B cell (primary cell): ENCODE measurements at regions not wholly inside any gene's neighbourhood (a gene's known extent, or its start where the extent isn't known, plus 50 kb on each side); places are given as distances from the start of the nearest gene placed in this dataset.

ENCODE experiments used
- ATAC-seq: fragments of 200-7000 bp; cut with Tn5 transposase; one replicate; pipeline ENCODE4 v1.10.0; 2021; ENCODE audit warnings: low read depth, mild to moderate bottlenecking, moderate number of reproducible peaks, moderate library complexity
- CTCF ChIA-PET: fragments of 350-600 bp; sonication (Branson Sonifier 250); formaldehyde crosslinking; loops from one replicate; lab custom pipeline; 2021; ENCODE audit warnings: antibody characterized with exemption, inconsistent platforms; lab: Charles Lee
- POLR2A ChIA-PET: fragments of 350-600 bp; sonication (Branson Sonifier 250); formaldehyde crosslinking; loops from one replicate; lab custom pipeline; 2021; ENCODE audit warnings: antibody characterized with exemption; lab: Charles Lee
- DNase-seq: peaks from one replicate; pipeline ENCODE4 v3.0.0; 2013
- H2AFZ ChIP-seq: 2 replicates; pipeline ENCODE4 v1.6.1; 2012; ENCODE audit warnings: mild to moderate bottlenecking, low read depth, low read length; ENCODE audit not compliant: insufficient read depth, poor library complexity, severe bottlenecking
- H3K27ac ChIP-seq, 2 donors: 1 replicate in 1 of 2; 2 replicates in 1 of 2; pipeline ENCODE4 v1.5.1; 2012 to 2013; ENCODE audit warnings: low read length in 2 of 2, mild to moderate bottlenecking in 2 of 2, moderate library complexity in 1 of 2
- H3K27me3 ChIP-seq, 4 experiments: fragments of 200-600 bp in 1 of 4; sonication (generic) in 1 of 4; replicated peaks in 1 of 4; 1 replicate in 2 of 4; 2 replicates in 2 of 4; pipeline versions ENCODE4 v1.6.1 to v1.7.0; 2013 to 2016; ENCODE audit warnings: low read length in 3 of 4, mild to moderate bottlenecking in 2 of 4, mixed read lengths in 1 of 4, moderate library complexity in 1 of 4; ENCODE audit not compliant: insufficient read depth in 4 of 4, control insufficient read depth in 3 of 4; ENCODE audit errors: control extremely low read depth in 1 of 4
- H3K36me3 ChIP-seq, 2 experiments: replicated peaks in 1 of 2; 1 replicate in 1 of 2; 2 replicates in 1 of 2; pipeline versions ENCODE4 v1.6.1 to v1.7.1; 2013; ENCODE audit warnings: low read length in 1 of 2; ENCODE audit not compliant: insufficient read depth in 2 of 2, control insufficient read depth in 1 of 2; ENCODE audit errors: control extremely low read depth in 1 of 2, extremely low read depth in 1 of 2
- H3K4me1 ChIP-seq, 2 donors: fragments of 200-600 bp in 1 of 2; sonication (generic) in 1 of 2; 1 replicate in 1 of 2; 2 replicates in 1 of 2; pipeline versions ENCODE4 v1.5.1 to v1.6.1; 2013 to 2017; ENCODE audit warnings: low read length in 2 of 2; ENCODE audit not compliant: control insufficient read depth in 2 of 2, insufficient read depth in 2 of 2
- H3K4me2 ChIP-seq: replicated peaks from 2 replicates; pipeline ENCODE3; 2012; ENCODE audit warnings: mild to moderate bottlenecking, low read depth, low read length; ENCODE audit not compliant: poor library complexity, severe bottlenecking
- H3K4me3 ChIP-seq, 5 experiments: fragments of 200-600 bp in 1 of 5; sonication (generic) in 1 of 5; 1 replicate in 3 of 5; 2 replicates in 2 of 5; pipeline versions ENCODE4 v1.5.1 to v1.7.0; 2011 to 2016; ENCODE audit warnings: low read length in 4 of 5, mild to moderate bottlenecking in 4 of 5, low read depth in 2 of 5, control low read depth in 1 of 5, moderate library complexity in 1 of 5; ENCODE audit not compliant: insufficient read depth in 1 of 5; ENCODE audit errors: control extremely low read depth in 1 of 5, extremely low read depth in 1 of 5
- H3K79me2 ChIP-seq: fragments of 200-600 bp; sonication (generic); one replicate; pipeline ENCODE4 v1.6.0; 2016; ENCODE audit warnings: low read length; ENCODE audit not compliant: control insufficient read depth, insufficient read depth
- H3K9ac ChIP-seq: fragments of 200-600 bp; sonication (generic); 2 replicates; pipeline ENCODE4 v1.6.1; 2017; ENCODE audit warnings: mild to moderate bottlenecking, low read length, moderate library complexity
- H3K9me3 ChIP-seq, 3 donors: one replicate each; pipeline versions ENCODE4 v1.6.1 to v1.7.1; 2013; ENCODE audit warnings: low read length in 2 of 3; ENCODE audit not compliant: control insufficient read depth in 2 of 3, insufficient read depth in 1 of 3; ENCODE audit errors: control extremely low read depth in 1 of 3
- H4K20me1 ChIP-seq: 2 replicates; pipeline ENCODE4 v1.6.0; 2012; ENCODE audit warnings: mild to moderate bottlenecking, low read length; ENCODE audit not compliant: insufficient read depth, control insufficient read depth, poor library complexity, severe bottlenecking
- H3K27ac Mint-ChIP-seq: one replicate; pipeline ENCODE4 v1.8.0; 2021; ENCODE audit warnings: mixed read lengths
- H3K27me3 Mint-ChIP-seq: one replicate; pipeline ENCODE4 v1.8.0; 2021; ENCODE audit warnings: mixed read lengths
- H3K4me1 Mint-ChIP-seq: one replicate; pipeline ENCODE4 v1.8.0; 2021; ENCODE audit warnings: mixed read lengths
- H3K4me3 Mint-ChIP-seq: one replicate; pipeline ENCODE4 v1.8.0; 2021; ENCODE audit warnings: mixed read lengths
- H3K9me3 Mint-ChIP-seq: one replicate; pipeline ENCODE4 v1.8.0; 2022; ENCODE audit warnings: mixed read lengths; ENCODE audit not compliant: insufficient read depth
- EZH2 ChIP-seq: IDR thresholded peaks from 2 replicates; pipeline ENCODE4 v1.6.1; 2012; ENCODE audit warnings: borderline replicate concordance, low read depth, mild to moderate bottlenecking, moderate library complexity, low read length; ENCODE audit not compliant: insufficient read depth, poor library complexity, severe bottlenecking
- WGBS: methylation state at CpG from one replicate; pipeline ENCODE4 v1.1.5; 2013; ENCODE audit warnings: missing lambda C conversion rate; ENCODE audit not compliant: insufficient coverage; 5-methylcytosine and 5-hydroxymethylcytosine counted together
- intact Hi-C: fragments of 100-400 bp; cut with micrococcal nuclease; formaldehyde crosslinking; loops from one replicate; pipeline ENCODE4 v1.10.0; 2022
- TF ChIP-seq, protein P1 (sequence below): fragments of 200-600 bp; IDR thresholded peaks from one replicate; pipeline ENCODE4 v1.8.0; 2022; ENCODE audit warnings: antibody characterized with exemption, mild to moderate bottlenecking

DNA sequence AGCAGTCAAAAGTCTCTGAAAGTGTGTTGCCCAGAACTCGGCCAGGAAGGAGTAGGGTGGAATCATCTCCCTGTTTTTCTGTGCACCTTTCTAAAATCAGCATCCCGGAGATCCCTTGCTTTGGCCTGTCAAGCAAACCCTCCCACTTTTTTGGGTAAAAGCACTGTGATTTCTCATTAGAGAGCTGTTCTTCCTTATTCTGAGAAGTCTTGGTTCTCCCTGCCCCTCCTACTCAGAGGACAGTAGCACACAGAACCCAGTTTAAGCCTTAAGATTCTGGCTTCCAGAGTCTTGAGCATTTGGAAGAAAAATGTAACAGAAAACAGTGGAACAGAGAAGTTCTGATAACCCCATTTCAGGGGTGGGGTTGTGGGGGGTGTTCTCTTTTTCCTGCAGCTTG is 52.6 kb upstream of the KATNAL1 start:
- intact Hi-C loops = loop anchor here (5.0 kb wide), 1 partner anchor 228 kb away; no protein-coding TSS in a partner anchor
- no peak for DNase-seq
- ATAC-seq = no peak
- no peak overlapping the region for H3K4me3 Mint-ChIP-seq
- peaks cover 22% of the 10 kb centered on the region for H3K4me1 Mint-ChIP-seq
- Histone ChIP-seq H3K9me3 (no peaks in the 10 kb centered on the region), H3K79me2 (no peaks in the 10 kb centered on the region), H4K20me1 (no peaks in the 10 kb centered on the region), H3K4me2 (no peak overlapping the region), H3K4me3 (no peak overlapping the region), H3K4me1 (peaks cover 19 to 21% of the 10 kb centered on the region in 2 donors), H3K9ac (no peak overlapping the region), H3K27me3 (no peaks in the 10 kb centered on the region), H2AFZ (no peak overlapping the region), H3K27ac (no peak overlapping the region), H3K36me3 (peaks cover 0 to 2% of the 10 kb centered on the region in 2 experiments)
- no peaks in the 10 kb centered on the region for H3K9me3 Mint-ChIP-seq
- TF ChIP-seq, protein P1, sequence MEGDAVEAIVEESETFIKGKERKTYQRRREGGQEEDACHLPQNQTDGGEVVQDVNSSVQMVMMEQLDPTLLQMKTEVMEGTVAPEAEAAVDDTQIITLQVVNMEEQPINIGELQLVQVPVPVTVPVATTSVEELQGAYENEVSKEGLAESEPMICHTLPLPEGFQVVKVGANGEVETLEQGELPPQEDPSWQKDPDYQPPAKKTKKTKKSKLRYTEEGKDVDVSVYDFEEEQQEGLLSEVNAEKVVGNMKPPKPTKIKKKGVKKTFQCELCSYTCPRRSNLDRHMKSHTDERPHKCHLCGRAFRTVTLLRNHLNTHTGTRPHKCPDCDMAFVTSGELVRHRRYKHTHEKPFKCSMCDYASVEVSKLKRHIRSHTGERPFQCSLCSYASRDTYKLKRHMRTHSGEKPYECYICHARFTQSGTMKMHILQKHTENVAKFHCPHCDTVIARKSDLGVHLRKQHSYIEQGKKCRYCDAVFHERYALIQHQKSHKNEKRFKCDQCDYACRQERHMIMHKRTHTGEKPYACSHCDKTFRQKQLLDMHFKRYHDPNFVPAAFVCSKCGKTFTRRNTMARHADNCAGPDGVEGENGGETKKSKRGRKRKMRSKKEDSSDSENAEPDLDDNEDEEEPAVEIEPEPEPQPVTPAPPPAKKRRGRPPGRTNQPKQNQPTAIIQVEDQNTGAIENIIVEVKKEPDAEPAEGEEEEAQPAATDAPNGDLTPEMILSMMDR = no peak
- no peaks in the 10 kb centered on the region for H3K27me3 Mint-ChIP-seq
- no CpG with 5 or more reads among the region's 2 CpGs for WGBS
- POLR2A ChIA-PET = interaction anchor here (0.6 to 1.1 kb wide), 2 partner anchors 11 to 102 kb away, joined by 3 to 4 read pairs; no protein-coding TSS in a partner anchor
- peak overlapping the region; percentile 28 for H3K27ac Mint-ChIP-seq
- CTCF ChIA-PET = interaction anchor here (0.9 to 1.1 kb wide), 5 partner anchors 9 to 227 kb away, joined by 3 to 4 read pairs (median 3); no protein-coding TSS in a partner anchor

DNA sequence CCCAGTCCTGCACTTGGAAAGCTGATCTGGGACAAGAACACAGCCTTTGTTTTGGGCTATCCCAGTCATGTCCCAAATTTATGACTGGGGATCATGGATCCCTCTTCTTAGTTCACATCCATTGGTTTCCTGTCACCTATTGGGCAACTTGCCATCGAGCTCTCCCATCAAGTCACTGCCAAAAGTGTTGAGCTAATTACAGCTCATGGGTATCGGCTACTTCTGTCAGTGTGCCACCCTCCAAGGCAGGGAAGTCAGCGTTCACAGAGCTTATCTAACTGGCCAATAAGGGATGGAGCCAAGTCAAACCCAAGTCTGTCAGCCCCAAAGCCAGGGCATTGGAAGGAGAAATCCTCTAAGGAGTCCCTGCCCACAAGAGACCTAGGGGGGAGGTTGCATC is 53.2 kb upstream of the KATNAL1 start:
- Mint-ChIP-seq H3K4me1 (peaks cover 21% of the 10 kb centered on the region), H3K27ac (no peak overlapping the region), H3K27me3 (no peaks in the 10 kb centered on the region), H3K4me3 (no peak overlapping the region), H3K9me3 (no peaks in the 10 kb centered on the region)
- TF ChIP-seq, protein P1 = no peak
- no peak for TF ChIP-seq EZH2
- H3K27ac ChIP-seq = no peak overlapping the region
- no peak for ATAC-seq
- 100% methylated on average over 3 of the region's 3 CpGs for WGBS
- H3K4me2 ChIP-seq = no peak overlapping the region
- intact Hi-C loops = no loop called here
- no peaks in the 10 kb centered on the region for H3K79me2 ChIP-seq
- no peak overlapping the region for H3K9ac ChIP-seq
- no peak overlapping the region for H3K4me3 ChIP-seq
- H3K36me3 ChIP-seq = peaks cover 0 to 2% of the 10 kb centered on the region in 2 experiments
- no peak overlapping the region for H2AFZ ChIP-seq
- no peaks in the 10 kb centered on the region for H3K9me3 ChIP-seq
- ChIA-PET CTCF (interaction anchor here (0.6 to 1.1 kb wide), 5 partner anchors 8 to 102 kb away, joined by 3 to 4 read pairs (median 4); no protein-coding TSS in a partner anchor), POLR2A (interaction anchor here (0.6 to 1.1 kb wide), 2 partner anchors 11 to 101 kb away, joined by 3 to 4 read pairs; no protein-coding TSS in a partner anchor)
- H4K20me1 ChIP-seq = no peaks in the 10 kb centered on the region
- peaks cover 17 to 20% of the 10 kb centered on the region in 2 donors for H3K4me1 ChIP-seq
- no peak for DNase-seq
- no peaks in the 10 kb centered on the region for H3K27me3 ChIP-seq
